ENCODE measurements at regions not wholly inside any gene's neighbourhood (a gene's known extent, or its start where the extent isn't known, plus 50 kb on each side); places are given as distances from the start of the nearest gene placed in this dataset.

DNA sequence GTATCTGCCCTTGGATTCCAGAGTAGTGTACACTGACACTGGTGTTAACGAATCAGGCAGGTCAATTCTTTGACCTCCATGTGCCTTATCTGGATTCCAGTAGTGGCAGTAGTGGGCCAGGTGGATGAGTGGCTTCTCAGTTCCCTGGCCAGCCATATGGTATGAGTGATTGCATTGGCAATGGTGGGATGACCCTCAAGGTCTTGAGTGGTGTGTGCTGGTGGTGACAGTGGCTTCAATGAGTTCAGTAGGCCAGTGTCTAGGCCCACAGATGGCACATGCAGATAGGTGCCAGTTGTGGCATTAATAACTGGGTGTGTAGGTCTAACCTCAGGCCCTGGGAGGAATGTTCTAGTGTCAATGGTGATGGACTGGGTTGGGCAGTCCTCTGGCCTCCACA, 674.1 kb upstream of the NXPH2 start:
- WGBS, 5 donors: 50 to 70% (median 55%) methylated on average over 1 of the region's 1 CpG

DNA sequence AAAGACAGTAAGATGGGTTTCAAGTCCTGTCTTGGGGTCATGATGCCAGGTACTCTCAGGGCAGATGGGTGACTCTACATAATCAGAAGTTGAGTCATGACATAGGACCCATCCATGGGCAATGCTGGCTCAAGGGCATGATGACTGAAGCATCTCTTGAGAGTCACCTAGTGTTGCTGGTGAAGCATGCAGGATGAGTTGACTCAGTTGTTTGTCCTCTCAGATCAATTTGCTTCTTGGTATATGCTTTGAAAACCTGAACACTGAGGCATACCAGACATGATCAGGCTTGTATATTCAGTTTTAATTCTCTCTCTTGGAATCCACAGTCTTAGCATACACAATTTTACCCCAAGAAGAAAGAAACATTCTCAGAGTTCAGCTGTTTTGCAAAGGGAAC, 658.9 kb upstream of the NXPH2 start:
- Histone ChIP-seq H3K4me3 (no peak overlapping the region), H3K27ac (no peak overlapping the region), H3K9me3 (no peaks in the 10 kb centered on the region), H3K36me3 (no peaks in the 10 kb centered on the region), H3K4me1 (no peaks in the 10 kb centered on the region), H3K27me3 (no peaks in the 10 kb centered on the region)
- intact Hi-C loops (cut with DNase I; ENCODE audit: low total_unique reads): no loop called here
- TF ChIP-seq POLR2A (IDR thresholded peaks at IDR 0.05) (no peak), EP300 (IDR thresholded peaks at IDR 0.05) (no peak), POLR2AphosphoS5 (IDR thresholded peaks at IDR 0.05) (no peak)
- TF ChIP-seq, protein P1, sequence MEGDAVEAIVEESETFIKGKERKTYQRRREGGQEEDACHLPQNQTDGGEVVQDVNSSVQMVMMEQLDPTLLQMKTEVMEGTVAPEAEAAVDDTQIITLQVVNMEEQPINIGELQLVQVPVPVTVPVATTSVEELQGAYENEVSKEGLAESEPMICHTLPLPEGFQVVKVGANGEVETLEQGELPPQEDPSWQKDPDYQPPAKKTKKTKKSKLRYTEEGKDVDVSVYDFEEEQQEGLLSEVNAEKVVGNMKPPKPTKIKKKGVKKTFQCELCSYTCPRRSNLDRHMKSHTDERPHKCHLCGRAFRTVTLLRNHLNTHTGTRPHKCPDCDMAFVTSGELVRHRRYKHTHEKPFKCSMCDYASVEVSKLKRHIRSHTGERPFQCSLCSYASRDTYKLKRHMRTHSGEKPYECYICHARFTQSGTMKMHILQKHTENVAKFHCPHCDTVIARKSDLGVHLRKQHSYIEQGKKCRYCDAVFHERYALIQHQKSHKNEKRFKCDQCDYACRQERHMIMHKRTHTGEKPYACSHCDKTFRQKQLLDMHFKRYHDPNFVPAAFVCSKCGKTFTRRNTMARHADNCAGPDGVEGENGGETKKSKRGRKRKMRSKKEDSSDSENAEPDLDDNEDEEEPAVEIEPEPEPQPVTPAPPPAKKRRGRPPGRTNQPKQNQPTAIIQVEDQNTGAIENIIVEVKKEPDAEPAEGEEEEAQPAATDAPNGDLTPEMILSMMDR (IDR thresholded peaks at IDR 0.05): no peak
- DNase-seq: no peak

More for the DNA sequence above, 674.1 kb upstream of the NXPH2 start:
- H3K27me3 ChIP-seq: no peaks in the 10 kb centered on the region
- H3K4me3 ChIP-seq: no peak overlapping the region
- no peak overlapping the region for H3K27ac ChIP-seq
- H3K4me1 ChIP-seq: no peaks in the 10 kb centered on the region
- H3K9me3 ChIP-seq: peaks cover 0 to 26% (median 8%) of the 10 kb centered on the region in 4 donors
- TF ChIP-seq, protein P1 (IDR thresholded peaks at IDR 0.05): no peak
- TF ChIP-seq POLR2AphosphoS5 (IDR thresholded peaks at IDR 0.05) (no peak), POLR2A (IDR thresholded peaks at IDR 0.05) (no peak), EP300 (IDR thresholded peaks at IDR 0.05) (no peak)
- intact Hi-C loops (cut with DNase I; ENCODE audit: low total_unique reads): no loop called here
- no peaks in the 10 kb centered on the region for H3K36me3 ChIP-seq
- DNase-seq: no peak

DNA sequence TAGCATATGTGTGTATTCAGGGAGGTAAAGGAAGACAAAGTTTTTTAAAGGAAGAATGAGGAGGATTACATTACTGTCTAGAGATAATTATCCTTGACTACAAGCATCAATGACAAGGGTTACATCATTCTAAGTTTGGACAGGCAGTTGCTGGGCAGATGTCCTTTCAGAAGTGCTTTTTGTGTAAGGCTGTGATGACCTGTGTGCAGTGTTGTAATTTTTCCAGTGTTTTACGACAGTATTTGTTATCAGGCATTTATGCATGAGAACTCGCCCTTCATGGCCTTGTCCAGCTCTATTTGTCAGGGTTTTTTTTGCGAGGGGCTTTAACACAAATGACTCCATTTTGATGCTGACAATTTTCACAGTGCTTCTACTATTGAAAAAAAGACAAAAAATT, 658.3 kb upstream of the NXPH2 start:
- no peak for DNase-seq
- H3K9me3 ChIP-seq: no peaks in the 10 kb centered on the region
- no peaks in the 10 kb centered on the region for H3K27me3 ChIP-seq
- no peak overlapping the region for H3K4me3 ChIP-seq
- TF ChIP-seq POLR2A (IDR thresholded peaks at IDR 0.05): no peak
- TF ChIP-seq EP300 (IDR thresholded peaks at IDR 0.05): no peak
- TF ChIP-seq POLR2AphosphoS5 (IDR thresholded peaks at IDR 0.05): no peak
- TF ChIP-seq, protein P1 (IDR thresholded peaks at IDR 0.05): no peak
- H3K27ac ChIP-seq: no peak overlapping the region
- intact Hi-C loops (cut with DNase I; ENCODE audit: low total_unique reads): no loop called here
- no peaks in the 10 kb centered on the region for H3K36me3 ChIP-seq
- 76 to 88% (median 86%) methylated on average over 3 of the region's 3 CpGs for WGBS, 5 donors
- no peaks in the 10 kb centered on the region for H3K4me1 ChIP-seq

DNA sequence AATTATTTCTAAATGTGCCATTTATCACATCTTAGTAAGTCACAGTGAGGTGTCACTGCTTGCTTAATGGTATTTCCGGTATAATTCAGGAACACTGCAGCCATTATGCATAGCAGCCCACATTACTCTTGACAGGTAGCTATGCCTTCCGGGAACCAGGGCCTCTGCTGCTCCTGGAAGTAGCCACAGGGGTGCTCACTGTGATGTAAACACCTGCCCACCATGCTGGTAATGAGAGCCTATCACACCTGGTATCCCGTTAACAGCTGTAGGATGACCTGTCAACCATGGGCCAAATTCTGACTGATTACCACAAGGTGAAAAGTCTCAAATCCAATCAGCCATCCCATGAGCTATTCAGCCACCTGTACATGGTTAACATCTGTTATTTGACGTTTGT, 647.0 kb upstream of the NXPH2 start:
- Histone ChIP-seq H3K27me3 (no peaks in the 10 kb centered on the region), H3K9me3 (peaks cover 0 to 6% (median 0%) of the 10 kb centered on the region in 4 donors), H3K36me3 (no peaks in the 10 kb centered on the region), H3K4me3 (no peak overlapping the region), H3K27ac (no peak overlapping the region), H3K4me1 (no peaks in the 10 kb centered on the region)
- no peak for DNase-seq
- intact Hi-C loops (cut with DNase I; ENCODE audit: low total_unique reads): no loop called here
- TF ChIP-seq EP300 (IDR thresholded peaks at IDR 0.05) (no peak), POLR2A (IDR thresholded peaks at IDR 0.05) (no peak), POLR2AphosphoS5 (IDR thresholded peaks at IDR 0.05) (no peak)
- TF ChIP-seq, protein P1 (IDR thresholded peaks at IDR 0.05): no peak
- WGBS, 5 donors: 76 to 89% (median 82%) methylated on average over 4 of the region's 4 CpGs
